Breast epithelium (tissue), 3 donors: ENCODE measurements at regions not wholly inside any gene's neighbourhood (a gene's known extent, or its start where the extent isn't known, plus 50 kb on each side); places are given as distances from the start of the nearest gene placed in this dataset.

Experiments
- CTCF ChIP-seq, 3 donors: fragments of 450-650 bp; IDR thresholded peaks; one replicate each; pipeline ENCODE4 v1.5.1; 2016 to 2017; ENCODE audit warnings: antibody characterized with exemption in 3 of 3, mild to moderate bottlenecking in 3 of 3, moderate library complexity in 3 of 3
- POLR2A ChIP-seq: fragments of 450-650 bp; IDR thresholded peaks from one replicate; pipeline ENCODE4 v1.6.1; 2016; ENCODE audit warnings: antibody characterized with exemption, mild to moderate bottlenecking, moderate library complexity

- TF ChIP-seq POLR2A (no peak), CTCF (IDR thresholded peaks at IDR 0.05) (no peak)
Measured at GRCh38 chr18:73884868-73885267, 262.8 kb downstream of the FBXO15 start.
